RCC 7860 (cell line): ENCODE measurements at regions not wholly inside any gene's neighbourhood (a gene's known extent, or its start where the extent isn't known, plus 50 kb on each side); places are given as distances from the start of the nearest gene placed in this dataset.
"Not testable (repeated sequence)": the region's sequence is repeated elsewhere in the genome, so short reads cannot be mapped to it uniquely, and the experiment has no call there.

ENCODE experiments used
- DNase-seq: peaks from one replicate; pipeline ENCODE4 v3.0.0-alpha.2; 2015; ENCODE audit warnings: low spot score
- FAIRE-seq: peaks from 2 replicates; lab custom pipeline; 2012; peaks lifted over from hg19 to GRCh38; lab: Jason Lieb, UNC

DNA sequence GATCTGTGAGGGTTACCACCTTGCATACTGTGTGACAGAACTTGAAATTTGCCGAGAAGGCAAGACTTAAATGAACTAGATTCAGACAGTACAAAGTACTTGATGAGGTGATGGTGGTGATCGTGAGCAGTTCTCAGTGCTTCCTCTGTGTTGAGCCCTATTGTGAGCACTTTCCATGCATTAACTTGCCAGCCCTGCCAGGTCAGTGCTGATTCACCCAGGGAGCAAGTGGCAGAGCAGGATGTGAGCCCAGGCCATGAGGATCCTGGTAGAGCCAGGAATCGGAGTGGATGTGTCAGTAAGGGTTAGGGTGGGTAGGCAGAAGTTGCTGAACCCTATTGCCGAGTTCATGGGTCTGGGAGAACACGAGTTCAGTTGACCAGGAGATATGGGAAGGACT is 4545.7 kb upstream of the TPTE start:
- FAIRE-seq, DNase-seq: not testable (repeated sequence)

DNA sequence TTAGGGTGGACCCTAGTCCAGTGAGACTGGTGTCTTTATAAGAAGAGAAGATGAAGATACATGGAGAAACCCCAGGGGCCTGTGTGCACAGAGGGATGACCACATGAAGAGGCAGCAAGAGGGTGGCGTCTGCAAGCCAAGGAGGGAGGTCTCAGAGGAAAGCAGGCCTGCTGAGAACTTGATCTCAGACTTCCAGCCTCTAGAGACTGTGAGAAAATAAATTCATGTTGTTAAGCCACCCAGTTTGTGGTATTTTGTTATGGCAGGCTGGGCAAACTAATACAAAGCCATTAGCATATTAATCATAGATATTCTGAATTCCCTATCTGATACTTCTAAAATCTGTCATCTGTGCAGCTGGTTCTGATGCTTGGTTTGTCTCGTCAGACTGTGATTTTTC is 4523.8 kb upstream of the TPTE start:
- not testable (repeated sequence) for FAIRE-seq, DNase-seq

DNA sequence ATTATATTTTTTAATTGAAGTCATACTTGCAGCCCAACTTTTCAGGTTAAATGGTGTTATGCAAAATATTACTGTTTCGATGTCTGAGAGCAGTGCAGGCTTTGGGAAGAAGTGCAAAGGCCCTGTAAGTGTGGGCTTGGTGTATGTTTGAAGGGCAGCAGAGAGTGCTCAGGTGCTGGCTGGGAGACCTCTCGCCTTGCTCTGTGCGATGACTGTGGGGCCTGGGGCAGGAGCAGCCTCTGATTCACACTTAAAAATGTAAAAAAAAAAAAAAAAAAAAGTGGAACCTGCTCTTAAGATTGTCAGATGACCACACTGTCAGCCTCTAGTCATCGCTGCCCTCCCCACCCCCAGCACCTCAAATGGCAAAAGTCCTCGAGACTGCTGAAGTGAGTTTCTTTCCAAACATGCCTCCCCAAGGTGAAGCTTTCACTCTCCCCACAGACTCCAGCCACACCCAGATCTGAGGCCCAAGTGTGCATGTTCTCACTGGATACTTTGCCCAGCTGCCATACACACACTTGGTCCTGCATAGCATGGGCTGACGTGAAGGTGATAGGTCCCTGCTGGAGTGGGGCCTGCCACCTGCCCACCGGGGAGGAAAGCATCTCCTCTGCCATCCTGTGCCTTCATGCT is 4505.8 kb upstream of the TPTE start:
- FAIRE-seq, DNase-seq: not testable (repeated sequence)

DNA sequence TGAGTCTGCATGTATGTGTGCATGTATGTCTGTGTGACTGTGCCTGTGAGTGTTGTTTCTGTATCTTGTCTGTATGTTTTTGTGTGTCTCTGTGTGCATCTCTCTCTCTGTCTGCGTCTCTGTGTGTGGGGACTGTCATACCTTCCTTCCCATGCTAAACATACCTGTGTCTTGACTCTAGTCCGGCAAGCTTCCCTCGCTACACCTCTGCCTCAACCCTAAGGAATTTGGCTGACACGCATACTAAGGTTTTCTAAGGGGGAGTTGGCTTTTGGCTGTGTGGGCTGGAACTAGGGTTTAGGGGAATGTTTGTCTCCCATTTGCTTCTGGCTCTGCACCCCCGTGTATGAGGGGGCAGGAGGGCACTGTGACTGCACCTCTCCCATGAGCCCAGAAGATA is 4500.9 kb upstream of the TPTE start:
- not testable (repeated sequence) for FAIRE-seq, DNase-seq

DNA sequence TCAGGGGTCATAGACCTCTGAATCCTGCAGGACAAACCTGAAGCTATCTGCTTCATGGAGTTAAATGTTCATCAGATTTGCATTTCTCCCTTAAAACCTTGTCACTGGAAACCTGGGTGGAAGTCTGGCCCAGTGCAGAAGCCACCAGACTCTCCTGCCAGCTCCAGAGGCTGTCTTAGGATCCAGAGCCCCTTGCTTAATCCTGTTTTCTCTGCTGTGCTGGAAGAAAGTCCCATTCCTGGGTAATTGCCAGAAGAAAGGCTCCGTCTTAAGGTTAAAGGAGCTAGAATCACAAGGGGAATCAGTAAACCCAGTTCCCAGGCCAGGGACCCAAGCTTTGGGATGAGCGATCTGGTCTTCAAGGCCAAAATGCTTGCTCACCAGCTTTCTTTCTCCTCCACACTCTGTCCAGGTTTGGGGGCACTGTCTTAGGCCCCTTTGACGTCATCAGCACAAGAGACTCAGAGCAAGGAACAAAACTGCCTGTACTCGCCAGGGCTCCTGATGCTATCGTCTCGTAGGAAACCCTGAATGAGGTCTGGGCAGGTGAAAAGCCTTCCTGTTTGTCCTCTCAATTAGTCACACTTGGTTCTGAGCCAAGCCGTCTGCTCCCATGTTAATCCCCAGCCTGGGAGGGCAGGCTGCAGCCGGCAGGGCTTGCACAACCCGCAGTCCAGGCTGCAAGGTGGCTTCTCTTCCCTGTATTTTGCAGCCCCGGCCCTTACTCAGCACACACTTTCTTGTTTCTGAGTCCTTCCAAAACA is 4500.2 kb upstream of the TPTE start:
- not testable (repeated sequence) for DNase-seq, FAIRE-seq

DNA sequence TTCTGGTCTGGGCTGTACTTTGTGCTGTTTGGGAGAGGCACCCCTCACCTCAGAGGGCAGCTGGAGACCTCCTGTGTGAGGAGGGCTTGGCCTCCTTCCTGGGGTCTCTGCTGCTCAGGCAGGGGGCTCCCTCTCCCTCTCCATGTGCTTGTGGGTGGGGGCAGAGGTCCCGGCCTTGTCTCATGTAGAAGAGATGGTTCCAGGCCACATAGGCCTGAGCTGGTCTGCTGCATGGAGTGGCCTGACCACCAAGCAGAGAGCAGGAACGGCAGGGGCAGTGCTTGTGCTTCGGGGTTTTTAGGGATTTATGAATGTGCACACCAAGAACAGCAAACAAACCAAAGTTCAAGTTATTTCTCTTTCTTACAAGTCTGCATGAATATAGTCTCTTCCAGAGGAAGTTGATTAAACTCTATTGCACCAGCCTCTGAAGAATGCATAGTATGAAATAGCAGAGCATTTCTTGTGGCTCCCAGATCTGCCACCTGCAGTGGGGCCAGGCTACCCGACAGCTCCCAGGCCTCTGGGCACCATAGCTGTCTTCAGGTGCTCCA is 4499.6 kb upstream of the TPTE start:
- not testable (repeated sequence) for FAIRE-seq

DNA sequence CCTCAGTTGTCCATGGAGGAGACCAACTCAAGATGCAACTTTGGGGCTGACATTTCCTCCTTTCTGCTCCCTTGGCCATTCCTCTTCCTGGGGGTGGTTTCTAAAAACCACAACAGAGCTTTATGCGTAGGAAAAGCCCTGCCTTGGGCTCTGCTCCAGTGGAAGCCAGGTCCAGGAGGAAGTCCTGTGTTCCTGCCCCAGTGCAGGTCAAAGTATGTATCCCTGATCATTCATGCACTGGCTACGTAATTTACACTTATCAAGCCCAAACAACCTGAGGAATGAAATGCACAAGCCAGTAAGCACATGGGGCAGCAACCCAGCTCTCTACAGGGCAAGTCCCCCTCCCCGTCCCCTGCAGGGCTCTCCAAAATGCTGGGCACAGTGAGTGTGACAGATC is 4498.1 kb upstream of the TPTE start:
- not testable (repeated sequence) for DNase-seq, FAIRE-seq

More for the DNA sequence above, 4499.6 kb upstream of the TPTE start:
- DNase-seq: not testable (repeated sequence)

DNA sequence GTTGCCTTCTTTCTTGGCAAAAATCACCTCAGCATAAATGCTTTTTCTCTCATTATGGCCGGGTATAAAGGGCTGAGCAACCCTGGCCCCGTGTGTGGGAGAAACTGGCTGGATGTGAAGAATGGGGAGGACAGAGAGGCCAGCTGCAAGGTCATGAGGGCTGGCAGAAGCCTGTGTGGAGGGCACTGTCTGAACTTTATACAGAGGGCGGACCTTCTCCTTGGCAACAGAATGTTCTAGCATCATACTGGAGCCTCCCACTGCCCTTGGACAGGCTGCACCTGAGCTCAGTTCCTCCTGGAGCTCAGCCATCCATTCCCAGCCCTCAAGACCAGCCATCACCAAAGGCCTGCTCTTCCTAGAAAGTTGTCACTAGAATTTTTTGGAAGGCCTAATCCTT is 4496.2 kb upstream of the TPTE start:
- not testable (repeated sequence) for DNase-seq, FAIRE-seq

DNA sequence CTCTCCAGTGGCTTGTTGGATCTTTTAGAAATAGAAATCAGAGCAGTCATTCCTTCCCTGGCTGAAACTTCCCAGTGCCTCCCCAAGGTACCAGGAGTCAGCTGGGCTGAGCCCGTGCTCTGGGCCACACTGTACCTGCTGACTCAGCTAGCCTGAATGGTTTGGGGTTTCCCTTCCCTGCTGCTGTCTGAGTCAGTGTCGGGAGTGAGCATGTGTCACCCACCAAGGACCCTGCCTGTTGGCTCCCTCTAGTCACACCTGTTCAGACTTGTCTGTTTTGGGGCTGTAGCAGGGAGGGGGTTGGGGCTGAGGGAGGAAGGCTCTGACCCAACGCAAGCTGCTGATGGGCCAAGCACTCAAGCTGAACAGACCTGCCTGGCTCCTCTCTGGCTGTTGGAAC is 4493.9 kb upstream of the TPTE start:
- not testable (repeated sequence) for FAIRE-seq, DNase-seq

DNA sequence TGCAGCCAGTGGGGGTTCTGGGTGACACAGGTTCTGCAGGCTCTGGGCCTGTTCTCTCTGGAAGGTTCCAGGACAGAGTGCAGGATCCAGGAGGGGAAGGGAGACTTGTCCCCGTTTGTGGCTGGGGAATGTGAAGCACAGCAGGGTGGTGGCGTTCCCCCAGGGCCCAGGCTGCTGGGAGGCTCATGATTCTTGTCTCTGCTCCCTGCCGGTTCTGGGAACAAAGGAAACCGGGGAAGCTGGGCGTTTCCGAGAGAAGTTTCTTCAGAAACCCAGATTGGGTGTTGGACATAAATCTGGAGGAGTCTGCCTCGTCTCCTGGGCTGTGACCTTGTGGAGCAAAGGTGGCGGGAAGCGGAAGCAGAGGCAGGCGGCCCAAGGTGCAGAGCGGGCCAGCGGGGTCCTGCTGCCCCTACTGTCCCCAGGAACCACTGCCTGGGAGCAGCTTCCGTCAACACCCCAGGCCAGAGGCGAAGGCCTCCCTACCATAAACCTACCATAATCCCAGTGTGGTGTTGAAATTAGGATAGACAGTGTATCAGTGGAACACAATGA is 4487.2 kb upstream of the TPTE start:
- FAIRE-seq, DNase-seq: not testable (repeated sequence)

DNA sequence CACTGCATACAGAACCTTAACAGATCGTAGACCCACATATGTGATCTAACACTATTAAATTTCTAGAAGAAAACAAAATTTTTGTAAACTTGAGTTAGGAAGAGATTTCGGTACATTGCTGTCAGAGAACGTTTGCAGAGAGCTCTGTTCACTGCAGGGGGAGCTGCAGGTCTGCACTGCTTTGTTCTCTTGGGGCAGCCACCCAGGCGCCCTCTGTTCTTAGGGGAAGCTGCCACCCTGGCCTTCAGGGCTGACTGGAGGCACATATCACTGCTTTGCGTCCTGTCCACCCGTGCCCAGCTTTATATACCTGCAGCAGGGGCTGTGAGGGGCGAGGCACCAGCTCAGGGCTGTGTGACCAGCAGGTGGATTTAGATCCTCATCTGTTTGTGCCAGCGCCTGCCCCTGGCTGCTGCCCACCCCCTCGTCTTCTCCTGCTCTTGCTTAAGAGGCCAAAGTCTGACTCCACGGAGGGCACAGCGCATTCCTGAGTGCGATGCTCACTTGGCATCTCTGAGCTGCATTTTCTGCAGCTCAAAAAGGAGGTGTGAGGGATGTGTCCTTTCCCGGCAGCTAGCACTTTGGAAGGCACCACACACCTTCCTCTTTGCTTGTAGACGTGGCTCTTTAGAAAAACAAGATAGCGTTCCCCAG is 4486.4 kb upstream of the TPTE start:
- DNase-seq, FAIRE-seq: not testable (repeated sequence)

DNA sequence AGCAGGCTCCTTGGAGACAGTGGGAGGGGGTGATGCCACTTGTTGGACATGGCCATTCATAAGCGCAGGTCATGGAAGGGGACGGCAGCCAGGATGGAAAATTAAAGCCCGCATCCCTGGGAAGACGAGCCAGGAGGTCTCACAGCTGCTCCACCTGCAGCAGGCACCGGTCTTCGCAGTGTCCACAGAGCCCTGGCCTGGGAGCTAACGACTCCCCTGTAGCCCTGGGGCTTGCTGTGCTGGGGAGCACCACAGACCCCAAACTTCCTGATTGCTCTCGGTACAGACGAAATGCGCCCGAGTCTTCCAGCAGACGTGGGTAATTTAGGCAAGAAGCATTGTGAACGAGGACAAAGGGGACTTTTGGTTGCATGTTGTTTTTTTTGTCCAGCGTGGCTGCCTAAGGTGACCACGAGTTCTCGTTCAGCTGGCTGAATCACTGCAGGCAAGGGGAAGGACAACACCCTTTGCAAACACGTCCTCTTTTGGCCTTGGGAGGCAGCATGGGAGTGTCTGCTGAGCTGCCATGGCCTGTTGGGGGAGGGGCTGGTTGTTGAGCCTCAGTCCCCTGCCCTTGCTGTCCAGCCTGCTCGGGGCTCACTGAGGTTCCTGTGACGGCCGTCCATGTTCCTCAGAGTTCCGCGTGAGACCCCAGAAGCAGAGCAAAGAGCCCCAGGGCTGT is 4485.8 kb upstream of the TPTE start:
- FAIRE-seq: not testable (repeated sequence)

DNA sequence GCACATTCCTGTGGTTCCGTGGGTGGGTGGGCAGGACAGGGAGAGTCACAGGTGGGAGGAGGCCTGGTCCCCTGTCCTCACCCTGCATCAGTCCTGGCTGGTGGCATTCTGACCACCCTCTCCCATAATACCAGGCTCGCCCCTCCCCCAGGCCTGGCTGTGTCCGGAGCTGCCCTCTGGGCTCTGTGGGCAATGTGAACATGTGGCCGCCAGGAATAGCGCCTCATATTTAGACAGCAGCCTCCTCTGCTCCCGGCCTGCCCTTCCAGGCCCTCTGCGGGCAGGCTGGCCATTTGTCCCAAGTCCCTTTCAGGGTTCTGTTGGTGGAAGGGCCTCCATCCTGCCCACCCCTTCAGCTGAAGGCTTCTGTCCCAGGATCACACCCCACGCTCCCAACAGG is 4482.2 kb upstream of the TPTE start:
- FAIRE-seq, DNase-seq: not testable (repeated sequence)

More for the DNA sequence above, 4485.8 kb upstream of the TPTE start:
- not testable (repeated sequence) for DNase-seq

DNA sequence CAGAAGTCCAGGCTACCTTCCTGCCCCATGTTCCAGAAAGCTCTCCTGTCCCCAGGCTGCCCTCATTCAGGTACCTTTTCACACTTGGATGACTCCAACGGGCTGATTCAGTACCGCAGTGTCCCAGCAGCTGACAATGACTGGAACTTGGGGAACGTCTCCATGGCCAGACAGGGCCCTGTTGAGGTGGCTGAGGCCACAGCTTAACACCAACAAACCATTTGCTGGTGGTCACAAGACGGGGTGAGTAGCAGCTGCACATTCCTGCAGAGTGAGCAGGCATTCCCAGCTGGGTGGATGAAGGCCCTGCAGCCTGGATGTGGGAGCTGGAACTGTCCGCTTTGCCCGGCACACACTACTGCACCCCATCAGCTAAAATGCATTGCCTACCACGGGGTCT is 4481.3 kb upstream of the TPTE start:
- not testable (repeated sequence) for FAIRE-seq, DNase-seq

DNA sequence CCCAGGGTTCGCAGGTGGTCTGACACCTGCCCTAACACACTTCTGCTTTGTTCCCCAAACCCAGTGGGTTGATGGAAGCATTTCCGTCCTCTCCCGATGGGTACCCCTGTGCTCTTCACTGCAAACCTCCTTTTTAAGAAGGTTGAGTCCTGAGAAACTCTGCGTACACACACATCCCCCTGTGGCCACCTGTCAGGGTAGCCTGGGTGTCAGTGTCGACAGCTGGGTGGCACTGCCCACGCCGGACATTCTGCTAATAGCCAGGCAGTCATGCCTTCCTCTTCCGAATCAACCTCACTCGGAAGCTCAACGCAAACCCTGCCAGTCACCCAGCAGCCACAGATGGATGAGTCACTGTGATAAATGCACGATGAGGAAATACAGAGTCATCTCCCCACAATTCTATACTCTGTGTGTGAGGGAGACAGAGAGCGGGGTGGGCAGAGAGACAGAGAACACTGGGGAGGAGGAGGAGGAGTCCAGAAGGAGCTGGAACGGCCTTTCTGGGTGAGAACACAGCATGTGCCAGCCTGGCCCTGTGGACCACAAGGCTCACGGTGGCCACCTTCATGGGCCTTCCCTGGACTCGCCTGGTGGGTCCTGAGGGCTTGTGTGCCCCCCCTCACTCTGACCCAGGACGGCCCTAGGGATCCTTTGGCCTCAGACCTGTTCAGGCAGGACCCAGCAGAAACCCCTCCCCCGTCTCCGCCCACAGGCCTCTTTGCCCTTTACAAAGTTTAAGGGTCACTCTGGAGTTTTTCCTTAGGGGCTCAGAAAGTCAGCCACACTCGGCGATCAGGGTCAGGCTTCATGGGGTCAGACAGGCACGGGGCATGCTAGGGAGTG is 4477.7 kb upstream of the TPTE start:
- not testable (repeated sequence) for DNase-seq, FAIRE-seq

DNA sequence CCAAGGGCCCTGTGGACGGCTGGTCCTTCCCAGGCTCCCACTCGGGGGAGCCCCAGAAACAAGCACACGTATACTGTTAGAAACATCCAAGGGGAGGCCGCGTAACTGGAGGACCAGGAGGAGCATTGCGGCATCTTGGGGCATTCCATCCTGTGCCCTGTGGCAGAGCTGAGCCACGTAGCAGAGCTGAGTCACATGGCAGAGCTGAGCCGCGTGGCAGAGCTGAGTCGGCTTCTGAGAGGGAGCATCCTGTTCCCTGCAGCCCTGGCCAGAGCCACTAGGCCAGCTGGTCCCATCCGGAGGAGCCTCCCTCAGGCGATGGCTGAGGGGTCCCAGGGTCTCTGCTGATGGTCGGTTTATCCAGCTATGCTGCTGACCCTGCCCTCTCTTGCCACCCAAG is 4476.7 kb upstream of the TPTE start:
- not testable (repeated sequence) for FAIRE-seq, DNase-seq

DNA sequence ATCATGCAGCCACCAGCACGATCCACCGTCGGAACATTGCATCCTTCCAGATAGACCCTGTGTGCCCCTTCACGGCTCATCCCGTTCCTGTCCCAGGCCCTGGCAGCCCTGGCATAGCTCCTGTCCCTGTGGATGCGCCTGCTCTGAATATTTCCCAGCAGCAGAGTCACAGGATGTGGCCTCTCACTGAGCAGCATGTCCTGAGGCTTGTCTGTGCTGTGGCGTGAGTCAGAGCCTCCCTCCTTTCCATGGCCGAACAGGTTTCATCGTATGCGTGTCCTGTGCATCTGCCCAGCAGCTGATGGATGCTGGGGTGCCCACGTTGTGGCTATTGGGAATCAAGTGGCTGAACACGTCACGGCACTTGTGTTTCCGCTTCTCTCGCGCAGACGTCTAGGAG is 4471.5 kb upstream of the TPTE start:
- FAIRE-seq: not testable (repeated sequence)

DNA sequence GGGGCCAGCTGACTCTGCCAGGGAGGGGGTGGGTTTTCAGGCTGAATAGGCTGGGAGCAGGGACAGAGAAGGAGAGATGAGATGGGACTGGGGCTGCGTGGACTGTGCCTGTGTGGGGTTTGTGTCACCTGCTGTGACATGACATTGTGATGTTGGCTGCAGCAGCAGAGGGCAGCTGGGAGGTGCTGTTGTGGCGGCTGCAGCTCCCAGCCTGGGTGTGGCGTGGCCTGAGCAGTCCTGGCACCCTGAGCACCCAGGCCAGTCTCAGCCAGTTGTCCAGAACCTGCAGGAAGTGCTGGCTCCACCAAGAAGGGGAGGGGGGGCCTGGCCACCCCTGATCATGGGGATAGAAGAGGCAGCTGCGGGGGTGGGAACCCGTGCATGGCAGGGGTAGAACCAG is 4469.3 kb upstream of the TPTE start:
- not testable (repeated sequence) for DNase-seq, FAIRE-seq

More for the DNA sequence above, 4471.5 kb upstream of the TPTE start:
- not testable (repeated sequence) for DNase-seq

DNA sequence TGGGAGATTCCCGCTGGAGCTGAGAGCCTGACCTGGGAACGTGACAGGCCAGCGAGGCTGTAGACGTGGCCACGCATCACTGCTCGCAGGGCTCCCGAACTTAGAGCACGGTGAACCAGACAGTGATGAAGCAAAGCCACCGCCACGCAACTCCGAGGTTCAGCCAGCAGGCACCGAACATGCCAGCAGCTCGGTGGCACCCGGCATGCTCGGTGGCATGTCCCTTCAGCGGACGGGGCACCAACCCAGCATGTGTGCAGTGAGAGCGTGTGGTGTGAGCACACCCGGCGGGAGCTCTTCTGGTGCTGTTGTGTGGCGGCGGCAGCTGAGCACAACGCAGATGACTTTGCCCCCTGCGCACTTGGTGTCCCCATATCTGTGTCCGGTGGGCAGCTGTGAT is 4468.2 kb upstream of the TPTE start:
- FAIRE-seq, DNase-seq: not testable (repeated sequence)
